ENCODE measurements at regions not wholly inside any gene's neighbourhood (a gene's known extent, or its start where the extent isn't known, plus 50 kb on each side); places are given as distances from the start of the nearest gene placed in this dataset.

- no peak for TF ChIP-seq CTCF (IDR thresholded peaks at IDR 0.05)
- no peak for TF ChIP-seq POLR2A (IDR thresholded peaks at IDR 0.05)
These were observed 121.3 kb downstream of the CDC7 start for GRCh38 chr1:91621907-91622306.

All from right lobe of liver (tissue), 4 donors.